Stimulated activated naive CD4-positive, alpha-beta T cell (primary cell): ENCODE measurements at regions not wholly inside any gene's neighbourhood (a gene's known extent, or its start where the extent isn't known, plus 50 kb on each side); places are given as distances from the start of the nearest gene placed in this dataset.
"Not testable (repeated sequence)": the region's sequence is repeated elsewhere in the genome, so short reads cannot be mapped to it uniquely, and the experiment has no call there.

Experiments used
- DNase-seq, 6 experiments: peaks; one replicate each; lab custom pipeline; 2025; lab: John Stamatoyannopoulos, UW

- DNase-seq, result not testable (repeated sequence)
Observed at GRCh38 chr22:26972915-26973314, 315.5 kb downstream of the MIAT start.

- no peak for DNase-seq
Observed at GRCh38 chr22:26974034-26974433, 316.6 kb downstream of the MIAT start.

DNA sequence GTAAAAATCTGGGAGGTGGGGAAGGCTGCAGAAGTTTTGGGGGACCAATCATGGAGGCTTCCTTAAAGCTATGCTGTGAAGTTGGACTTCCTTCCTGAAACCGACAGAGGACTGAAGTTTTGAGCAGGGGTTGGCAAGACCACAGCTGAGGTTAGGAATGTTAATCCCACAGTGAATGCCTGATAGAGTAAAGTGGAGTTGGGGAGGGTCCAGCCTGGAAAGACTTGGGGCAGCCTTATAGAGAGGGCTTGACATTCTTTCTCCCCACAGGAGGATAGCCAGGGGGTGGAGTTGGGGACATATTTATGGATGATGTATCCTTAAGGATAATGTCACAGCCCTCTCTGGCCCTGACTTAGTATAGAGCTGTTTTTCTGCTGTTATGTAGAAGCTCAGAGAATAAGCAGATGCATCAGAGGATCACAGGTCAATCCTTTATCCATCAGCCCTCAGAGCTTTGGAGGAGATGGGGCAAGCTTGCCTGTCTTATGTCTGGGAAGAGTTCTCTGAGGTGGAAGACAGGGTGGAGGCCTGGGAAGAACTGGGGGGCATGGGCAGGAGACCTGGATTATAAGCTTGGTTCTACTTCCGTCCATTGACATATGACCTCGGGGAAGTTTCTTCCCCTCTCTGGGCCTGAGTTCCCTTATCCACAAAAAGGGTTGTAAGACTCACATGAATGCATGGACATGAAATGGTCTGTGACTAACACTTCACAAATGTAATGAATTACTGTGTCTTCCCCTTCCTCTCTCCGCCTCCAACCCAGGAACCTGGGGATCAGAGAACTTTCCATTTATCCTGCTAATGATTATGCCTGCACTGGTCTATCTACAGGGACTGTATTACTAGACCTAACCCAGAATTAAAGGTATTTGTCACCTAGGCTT lies 317.8 kb downstream of the MIAT start:
- no peak for DNase-seq

- DNase-seq, result no peak
Observed at GRCh38 chr22:26975865-26976264, 318.5 kb downstream of the MIAT start.

DNA sequence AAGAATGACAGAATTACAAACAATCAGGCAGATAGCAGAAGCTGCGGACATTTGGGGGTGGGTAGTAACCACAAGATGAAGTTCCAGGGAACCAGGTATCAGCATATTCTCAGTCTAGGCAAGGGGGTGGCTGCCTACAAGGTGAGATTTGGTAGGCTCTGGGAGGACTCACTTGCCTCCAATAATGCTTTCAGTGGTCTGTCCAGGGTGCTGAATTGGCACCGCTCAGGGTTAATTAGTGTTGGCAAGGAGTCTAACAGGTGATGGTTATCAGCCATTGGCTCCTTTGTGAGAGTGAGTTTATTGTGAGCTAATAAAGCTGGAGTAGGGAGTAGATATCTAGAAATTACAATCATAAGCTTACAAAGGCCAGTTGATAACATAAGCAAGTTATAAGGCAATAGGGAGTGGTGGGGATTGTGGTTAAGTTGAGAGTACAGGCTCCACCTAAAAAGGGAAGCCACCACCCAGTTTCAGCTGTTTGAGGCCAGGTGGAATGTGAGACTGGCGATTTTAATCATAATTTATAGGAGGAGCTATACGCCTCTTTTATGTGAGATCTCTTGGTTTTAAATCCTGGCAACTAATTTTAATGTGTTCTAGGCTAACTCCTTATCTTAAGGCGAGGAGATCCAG lies 320.5 kb downstream of the MIAT start:
- DNase-seq, result no peak

DNA sequence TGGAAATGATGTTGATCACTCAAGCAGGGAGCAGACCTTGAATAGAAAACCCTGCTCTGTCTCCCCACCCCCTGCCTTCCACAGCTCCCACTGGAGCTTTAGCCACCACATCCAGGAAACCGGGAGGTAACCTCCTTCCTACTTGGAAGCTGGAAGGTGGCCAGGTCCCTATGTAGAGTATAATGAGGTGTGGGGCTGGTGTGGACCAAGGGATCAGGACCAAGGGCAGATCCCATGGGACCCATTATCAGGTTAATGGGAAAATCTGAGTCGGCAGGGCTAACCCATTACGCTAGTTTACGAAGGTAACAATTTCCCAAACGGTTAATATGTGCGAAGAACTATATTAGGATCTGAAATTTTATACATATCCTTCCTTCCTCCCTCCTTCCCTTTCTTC lies 321.9 kb downstream of the MIAT start:
- no peak for DNase-seq

GRCh38 chr22:26981111-26981510 lies 323.7 kb downstream of the MIAT start:
- no peak for DNase-seq

- DNase-seq, result no peak
Observed at GRCh38 chr22:26981541-26981940, 324.2 kb downstream of the MIAT start.

GRCh38 chr22:26983311-26983710 lies 325.9 kb downstream of the MIAT start:
- no peak for DNase-seq

DNA sequence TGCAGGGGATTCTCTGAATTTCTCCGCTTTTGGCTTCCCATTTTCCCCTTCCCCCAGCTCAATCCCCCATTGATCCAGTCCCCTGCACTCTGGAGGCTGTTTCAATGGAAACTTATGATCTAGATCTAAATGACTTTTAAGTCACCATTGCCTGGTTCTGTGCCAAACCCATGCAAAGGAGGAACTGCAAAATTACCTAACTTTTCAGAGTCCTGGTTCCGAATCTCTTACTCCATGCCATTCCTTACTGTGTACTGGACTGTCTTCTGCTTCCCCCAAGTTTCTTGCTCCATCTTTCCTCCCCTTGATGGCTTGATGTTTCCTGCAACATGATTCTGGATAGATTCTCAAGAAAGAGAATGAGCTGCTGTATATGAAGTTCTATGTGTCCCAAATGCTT lies 327.8 kb downstream of the MIAT start:
- DNase-seq, result no peak

DNA sequence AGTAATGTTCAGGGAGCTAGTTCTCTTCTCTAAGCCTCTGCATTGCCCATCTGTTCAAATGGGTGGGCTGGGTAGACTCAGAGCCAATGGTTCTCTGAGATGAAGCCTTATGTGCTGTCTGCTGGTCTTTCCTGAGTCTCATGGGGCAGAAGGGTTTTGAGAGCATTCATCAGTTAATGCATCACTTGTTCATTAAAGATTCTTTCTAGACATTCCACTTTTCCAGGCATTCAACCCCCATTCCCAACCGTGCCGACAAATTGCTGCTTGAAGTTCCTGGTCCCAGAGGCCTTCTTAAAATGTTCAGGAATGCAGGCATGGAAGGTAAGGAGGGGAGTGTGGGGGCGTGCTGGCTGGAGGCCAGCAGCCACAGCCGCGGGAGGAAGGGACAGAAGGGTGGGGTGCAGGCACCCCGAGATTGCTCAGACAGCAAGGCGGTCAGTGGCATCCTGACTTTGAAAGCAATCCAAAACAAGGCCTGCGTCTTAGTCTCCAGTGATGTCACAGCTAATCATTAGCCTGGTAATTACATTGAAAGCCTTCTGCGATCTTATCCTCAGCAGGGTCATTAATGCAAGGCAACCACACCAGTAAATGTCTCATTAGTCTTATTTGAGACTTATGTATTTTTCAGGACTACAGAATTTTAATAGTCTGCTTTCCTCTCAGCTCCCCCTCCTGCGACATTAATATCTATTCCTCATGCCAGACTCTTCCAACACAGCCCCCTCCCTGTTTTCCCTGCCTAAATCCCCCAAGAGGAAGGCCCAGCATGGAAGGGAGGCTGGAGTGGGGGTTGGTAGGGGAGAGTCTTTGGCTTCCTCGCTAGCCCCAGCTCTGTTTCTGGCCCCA lies 328.8 kb downstream of the MIAT start:
- DNase-seq, result no peak

GRCh38 chr22:26986884-26987283 lies 329.5 kb downstream of the MIAT start:
- no peak for DNase-seq

DNA sequence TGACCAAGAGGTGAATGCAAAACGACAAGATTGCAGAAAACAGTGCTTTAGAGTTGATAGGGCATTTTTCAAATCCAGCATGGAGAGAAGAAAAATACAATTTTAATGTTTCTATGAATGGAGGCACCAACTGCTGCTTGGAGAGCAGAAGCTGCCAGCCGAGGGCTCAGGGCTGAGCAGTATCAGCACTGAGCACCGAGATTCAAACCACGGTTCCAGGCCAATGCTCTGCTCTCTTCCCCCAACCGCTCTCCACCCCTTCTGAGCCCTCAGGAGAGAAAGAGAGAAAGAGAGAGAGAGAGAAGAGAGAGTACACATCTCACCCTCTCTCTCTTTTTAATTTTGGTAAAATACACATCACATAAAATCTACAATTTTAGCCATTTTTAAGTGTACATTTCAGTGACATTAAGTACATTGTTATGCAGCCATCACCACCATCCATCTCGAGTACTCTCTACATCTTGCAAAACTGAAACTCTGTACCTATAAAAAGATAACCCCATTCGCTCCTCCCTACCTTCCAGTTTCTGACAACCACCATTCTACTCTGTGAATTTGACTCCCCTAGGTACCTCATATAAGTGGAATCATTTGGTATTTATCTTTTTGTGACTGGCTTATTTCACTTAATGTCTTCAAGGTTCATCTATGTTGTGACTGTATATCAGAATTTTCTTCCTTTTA lies 333.3 kb downstream of the MIAT start:
- no peak for DNase-seq

GRCh38 chr22:26992556-26992955 lies 335.2 kb downstream of the MIAT start:
- no peak for DNase-seq

- no peak for DNase-seq
Observed at GRCh38 chr22:26993886-26994285, 336.5 kb downstream of the MIAT start.

- no peak for DNase-seq
Observed at GRCh38 chr22:26994801-26995200, 337.4 kb downstream of the MIAT start.

DNA sequence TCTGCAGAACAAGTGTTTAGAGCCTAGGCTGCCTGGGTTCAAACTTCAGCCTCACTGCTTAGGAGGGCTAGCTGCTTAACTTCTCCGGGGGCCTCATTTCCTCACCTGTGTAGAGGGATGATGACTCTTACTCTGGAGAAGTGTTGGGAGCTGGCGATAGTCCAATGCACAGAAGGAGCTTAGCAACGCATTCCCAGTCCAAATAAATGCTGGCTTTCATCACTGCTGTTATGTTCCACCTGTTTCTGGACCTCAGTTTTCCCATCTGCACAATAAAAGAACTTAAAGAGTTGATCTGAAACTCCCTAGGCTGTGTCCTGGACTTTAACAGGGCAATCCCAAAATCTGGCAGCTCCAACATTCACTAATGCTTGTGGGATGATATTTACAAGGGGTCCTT lies 337.8 kb downstream of the MIAT start:
- DNase-seq, result no peak

GRCh38 chr22:26996154-26996553 lies 338.8 kb downstream of the MIAT start:
- DNase-seq, result no peak

- no peak for DNase-seq
Observed at GRCh38 chr22:26998129-26998528, 340.7 kb downstream of the MIAT start.

DNA sequence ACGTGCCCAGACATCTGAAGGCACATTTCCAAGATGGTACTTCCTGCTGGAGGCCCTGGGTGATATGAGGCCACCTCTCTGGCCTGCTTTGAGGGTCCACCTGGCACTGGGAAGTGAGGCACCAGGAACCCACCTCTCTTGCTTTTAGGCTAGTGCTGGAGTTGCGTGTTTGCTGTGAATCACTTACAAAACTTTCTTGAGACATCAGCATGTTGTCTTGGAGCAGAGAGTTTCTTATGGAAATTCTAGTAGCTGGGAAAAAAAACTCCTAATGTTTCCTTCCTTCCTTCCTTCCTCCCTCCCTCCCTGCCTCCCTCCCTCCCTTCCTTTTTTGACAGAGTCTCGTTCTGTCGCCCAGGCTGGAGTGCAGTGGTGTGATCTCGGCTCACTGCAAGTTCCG lies 341.3 kb downstream of the MIAT start:
- DNase-seq, result no peak

GRCh38 chr22:27003297-27003696 lies 345.9 kb downstream of the MIAT start:
- no peak for DNase-seq

GRCh38 chr22:27004434-27004833 lies 347.0 kb downstream of the MIAT start:
- no peak for DNase-seq
